ENCODE measurements at regions not wholly inside any gene's neighbourhood (a gene's known extent, or its start where the extent isn't known, plus 50 kb on each side); places are given as distances from the start of the nearest gene placed in this dataset.
"Not testable (repeated sequence)": the region's sequence is repeated elsewhere in the genome, so short reads cannot be mapped to it uniquely, and the experiment has no call there.

- DNase-seq, result no peak
Measured at GRCh38 chr6:121698617-121699016, 263.2 kb downstream of the GJA1 start.

GRCh38 chr6:121703129-121703528, 267.7 kb downstream of the GJA1 start:
- not testable (repeated sequence) for DNase-seq

- DNase-seq, result no peak
Measured at GRCh38 chr6:121711472-121711871, 276.0 kb downstream of the GJA1 start.

GRCh38 chr6:121717686-121718085, 282.2 kb downstream of the GJA1 start:
- DNase-seq, result no peak

GRCh38 chr6:121720867-121721266, 285.4 kb downstream of the GJA1 start:
- not testable (repeated sequence) for DNase-seq

GRCh38 chr6:121723623-121724022, 288.2 kb downstream of the GJA1 start:
- no peak for DNase-seq

GRCh38 chr6:121724576-121724975, 289.1 kb downstream of the GJA1 start:
- no peak for DNase-seq

GRCh38 chr6:121726596-121726995, 291.1 kb downstream of the GJA1 start:
- DNase-seq, result no peak

GRCh38 chr6:121730616-121731015, 295.2 kb downstream of the GJA1 start:
- DNase-seq, result no peak

GRCh38 chr6:121731381-121731780, 295.9 kb downstream of the GJA1 start:
- no peak for DNase-seq

GRCh38 chr6:121732641-121733040, 297.2 kb downstream of the GJA1 start:
- no peak for DNase-seq

- no peak for DNase-seq
Measured at GRCh38 chr6:121733234-121733633, 297.8 kb downstream of the GJA1 start.

- DNase-seq, result not testable (repeated sequence)
Measured at GRCh38 chr6:121740188-121740587, 304.7 kb downstream of the GJA1 start.

GRCh38 chr6:121743691-121744090, 308.2 kb downstream of the GJA1 start:
- DNase-seq, result no peak

- DNase-seq, result no peak
Measured at GRCh38 chr6:121748376-121748775, 312.9 kb downstream of the GJA1 start.

- DNase-seq, result no peak
Measured at GRCh38 chr6:121748850-121749249, 313.4 kb downstream of the GJA1 start.

GRCh38 chr6:121755485-121755884, 320.0 kb downstream of the GJA1 start:
- no peak for DNase-seq

- DNase-seq, result no peak
Measured at GRCh38 chr6:121756666-121757065, 321.2 kb downstream of the GJA1 start.

- no peak for DNase-seq
Measured at GRCh38 chr6:121759370-121759769, 323.9 kb downstream of the GJA1 start.

GRCh38 chr6:121760191-121760590, 324.7 kb downstream of the GJA1 start:
- DNase-seq, result no peak

- no peak for DNase-seq
Measured at GRCh38 chr6:121760745-121761144, 325.3 kb downstream of the GJA1 start.

- DNase-seq, result no peak
Measured at GRCh38 chr6:121764493-121764892, 329.0 kb downstream of the GJA1 start.

GRCh38 chr6:121765060-121765459, 329.6 kb downstream of the GJA1 start:
- no peak for DNase-seq

- no peak for DNase-seq
Measured at GRCh38 chr6:121767211-121767610, 331.8 kb downstream of the GJA1 start.

GRCh38 chr6:121770943-121771342, 335.5 kb downstream of the GJA1 start:
- DNase-seq, result no peak

All from NCI-H2081 (cell line).